Heart left ventricle (tissue), 16 donors: ENCODE measurements at regions not wholly inside any gene's neighbourhood (a gene's known extent, or its start where the extent isn't known, plus 50 kb on each side); places are given as distances from the start of the nearest gene placed in this dataset.

Experiments
- ATAC-seq, 4 donors: fragments of 200-7000 bp; cut with Tn5 transposase; one replicate each; pipeline ENCODE4 v1.9.1; 2020 to 2022; ENCODE audit warnings: moderate library complexity in 4 of 4, mild to moderate bottlenecking in 3 of 4, moderate number of reproducible peaks in 1 of 4
- DNase-seq, 5 donors: peaks; one replicate each; pipeline ENCODE4 v3.0.0-alpha.2; 2020
- H3K27ac ChIP-seq, 12 donors: fragments of 200-600 bp; sonication (generic) in 4 of 12; one replicate each; pipeline versions ENCODE4 v1.5.0 to v1.8.0; 2016 to 2022; ENCODE audit warnings: mild to moderate bottlenecking in 2 of 12
- H3K27me3 ChIP-seq, 9 donors: fragments of 200-600 bp; sonication (generic) in 2 of 9; one replicate each; pipeline versions ENCODE4 v1.5.1 to v1.8.0; 2016 to 2022; ENCODE audit warnings: mild to moderate bottlenecking in 3 of 9
- H3K36me3 ChIP-seq, 9 donors: fragments of 200-600 bp; sonication (generic) in 2 of 9; one replicate each; pipeline versions ENCODE4 v1.5.0 to v1.8.0; 2018 to 2022; ENCODE audit warnings: mild to moderate bottlenecking in 2 of 9
- H3K4me1 ChIP-seq, 12 donors: fragments of 200-600 bp; sonication (generic) in 4 of 12; one replicate each; pipeline versions ENCODE4 v1.5.0 to v1.8.0; 2016 to 2022; ENCODE audit warnings: mild to moderate bottlenecking in 3 of 12
- H3K4me3 ChIP-seq, 12 donors: fragments of 200-600 bp; sonication (generic) in 4 of 12; one replicate each; pipeline versions ENCODE4 v1.5.0 to v1.8.0; 2017 to 2022; ENCODE audit warnings: mild to moderate bottlenecking in 9 of 12, moderate library complexity in 4 of 12
- H3K9me3 ChIP-seq, 12 donors: fragments of 200-600 bp; sonication (generic) in 4 of 12; one replicate each; pipeline versions ENCODE4 v1.5.0 to v1.8.0; 2016 to 2022; ENCODE audit warnings: mild to moderate bottlenecking in 1 of 12
- CTCF ChIP-seq, 12 donors: fragments of 200-600 bp; sonication (generic) in 4 of 12; IDR thresholded peaks; one replicate each; pipeline versions ENCODE4 v1.5.0 to v1.8.0; 2018 to 2022; ENCODE audit warnings: antibody characterized with exemption in 12 of 12, mild to moderate bottlenecking in 5 of 12
- POLR2A ChIP-seq, 2 donors: fragments of 450-650 bp; IDR thresholded peaks; one replicate each; pipeline ENCODE4 v1.6.1; 2017; ENCODE audit warnings: antibody characterized with exemption in 2 of 2, mild to moderate bottlenecking in 2 of 2, moderate library complexity in 2 of 2
- WGBS, 4 donors: extraction: QIAGEN DNeasy Blood & Tissue Kit in 2 of 4; methylation state at CpG; one replicate each; pipeline versions ENCODE4 v1.1.5 to v1.1.7; 2013 to 2018; 5-methylcytosine and 5-hydroxymethylcytosine counted together
- intact Hi-C, 10 donors: fragments of 100-400 bp; cut with DNase I; formaldehyde crosslinking; loops; one replicate each; pipeline versions ENCODE4 v1.11.1 to v1.14.2; 2022
- microRNA-seq, 4 donors: library from miRNA; unstranded; fragments of <30 nt; microRNA quantifications; one replicate each; pipeline versions ENCODE4 to v1.2.0, GENCODE V29; 2017 to 2020
- donor health status: ischemic (EF 13 %, LVEDD 7.1; RV severe dilation, severe dysfunction).
- donor health status: healthy with polysubstance abuse.
- donor health status: DM: no; HTN: yes; CAD: no.
- donor health status: DM: no; HTN: no; CAD: no.
- donor health status: ischemic (EF 25% LVEDD 6.9; RV normal size, moderate dysfunction).
- donor health status: ischemic (EF 25% LVEDD 5.7; RV mildly dilated, moderate dysfunction).
- donor health status: healthy.
- donor health status: DM: yes; HTN: yes; CAD: no.
- donor health status: ischemic (EF 35%, LVEDD 5.7; RV mildly dilated, moderate dysfunction).
- donor health status: nonischemic (EF 11% LVEDD 7.7; RV severe dilation, severe dysfunction).
- donor health status: DM: yes; HTN: yes; CAD: no.
- donor health status: PGD.
- donor health status: ischemic (EF 29% LVEDD 5.4; RV normal size, mild dysfunction).
- donor health status: nonischemic (EF 23%, LVEDD 6.1; RV moderate dilation, normal function).

- no peak for DNase-seq
- no peak for ATAC-seq
- Histone ChIP-seq H3K36me3 (peaks cover 0 to 98% (median 56%) of the 10 kb centered on the region in 9 donors), H3K4me1 (peaks cover 0 to 13% (median 0%) of the 10 kb centered on the region in 12 donors), H3K9me3 (no peaks in the 10 kb centered on the region), H3K27ac (no peak overlapping the region), H3K27me3 (no peaks in the 10 kb centered on the region), H3K4me3 (no peak overlapping the region)
- 78 to 87% (median 81%) methylated on average over 11 to 13 of the region's 13 CpGs for WGBS, 4 donors
- intact Hi-C loops, result no loop called here
- no peak for TF ChIP-seq CTCF (IDR thresholded peaks at IDR 0.05)
- no peak for TF ChIP-seq POLR2A (IDR thresholded peaks at IDR 0.05)
Observed at GRCh38 chr3:124674336-124674735, 55.9 kb upstream of the UMPS start.

DNA sequence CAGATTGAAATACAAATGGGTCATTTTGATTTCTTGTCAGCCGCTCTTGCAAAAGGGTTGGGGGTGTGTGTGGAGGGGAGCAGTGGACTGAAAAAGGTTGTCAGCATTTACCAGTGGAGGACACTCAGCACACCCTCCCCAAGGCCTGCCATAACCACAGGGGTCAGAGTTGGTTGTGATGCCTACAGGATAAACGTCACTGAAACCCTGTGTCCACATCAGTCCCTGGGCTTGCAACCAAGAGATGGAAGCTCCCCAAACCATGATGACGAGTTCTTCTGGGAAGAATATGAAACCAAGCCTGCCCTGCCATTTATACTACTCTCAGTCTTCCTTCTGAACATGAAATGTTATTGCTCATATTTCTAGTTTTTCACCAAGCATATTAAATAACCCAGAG lies 54.0 kb upstream of the UMPS start:
- ATAC-seq, result no peak
- H3K9me3 ChIP-seq, result no peaks in the 10 kb centered on the region
- WGBS, 4 donors, result 61 to 80% (median 74%) methylated on average over 3 of the region's 3 CpGs
- no peak for DNase-seq
- no peak overlapping the region for H3K4me3 ChIP-seq
- no peaks in the 10 kb centered on the region for H3K27me3 ChIP-seq
- TF ChIP-seq POLR2A (IDR thresholded peaks at IDR 0.05) (no peak), CTCF (IDR thresholded peaks at IDR 0.05) (no peak)
- H3K4me1 ChIP-seq, result peaks cover 0 to 13% (median 0%) of the 10 kb centered on the region in 12 donors
- intact Hi-C loops, result no loop called here
- no peak overlapping the region for H3K27ac ChIP-seq
- H3K36me3 ChIP-seq, result peaks cover 0 to 99% (median 57%) of the 10 kb centered on the region in 9 donors

DNA sequence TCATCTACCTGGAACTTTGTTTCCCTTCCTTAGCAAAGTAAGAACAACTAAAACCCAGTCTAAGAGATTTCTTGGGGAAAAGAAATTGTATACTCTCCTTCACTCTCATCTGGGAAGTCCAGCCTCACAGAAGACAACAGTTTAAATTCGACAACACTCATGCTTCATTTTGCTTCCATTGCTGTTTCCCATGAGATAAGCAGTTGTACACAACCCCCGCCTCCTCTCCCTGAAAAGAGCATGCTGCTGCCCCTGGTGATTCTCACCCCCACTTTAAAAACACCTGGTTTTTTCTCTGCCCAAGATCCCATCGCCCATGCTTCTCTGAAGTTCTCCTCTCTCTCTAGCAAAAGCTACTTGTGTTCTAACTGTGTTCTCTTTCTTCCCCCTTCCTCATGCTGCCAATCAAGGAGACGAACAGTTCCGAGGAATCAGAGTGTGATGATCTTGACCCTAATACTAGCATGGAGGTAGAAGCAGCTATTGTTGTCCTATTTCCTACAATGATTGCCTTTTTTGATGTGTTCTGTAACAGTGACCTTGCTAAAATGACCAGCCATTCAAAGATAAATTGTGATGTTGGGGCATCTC lies 51.1 kb upstream of the UMPS start:
- ATAC-seq (no peak), DNase-seq (no peak)
- no peaks in the 10 kb centered on the region for H3K9me3 ChIP-seq
- H3K4me1 ChIP-seq, result peaks cover 0 to 2% (median 0%) of the 10 kb centered on the region in 12 donors
- WGBS, 4 donors, result 82 to 91% (median 88%) methylated on average over 5 of the region's 5 CpGs
- intact Hi-C loops, result no loop called here
- no peak overlapping the region for H3K4me3 ChIP-seq
- H3K27me3 ChIP-seq, result no peaks in the 10 kb centered on the region
- H3K27ac ChIP-seq, result no peak overlapping the region
- no peak for TF ChIP-seq CTCF (IDR thresholded peaks at IDR 0.05)
- H3K36me3 ChIP-seq, result peaks cover 0 to 71% (median 37%) of the 10 kb centered on the region in 9 donors

Small RNA genes lying in the stretch of these regions (microRNA-seq; reads per million reads assigned to microRNA genes)
- 0 to 2.4 (median 0.80) reads per million in 4 donors for gene MIR5002
- 0 reads per million in 4 donors for gene MIR6083
